ENCODE measurements at regions not wholly inside any gene's neighbourhood (a gene's known extent, or its start where the extent isn't known, plus 50 kb on each side); places are given as distances from the start of the nearest gene placed in this dataset.

- Mint-ChIP-seq H3K4me1 (no peaks in the 10 kb centered on the region), H3K4me3 (no peak overlapping the region), H3K27ac (no peak overlapping the region), H3K9me3 (peaks cover 39 to 44% of the 10 kb centered on the region in 2 experiments), H3K27me3 (ENCODE audit: low read depth) (peaks cover 2% of the 10 kb centered on the region; the same call in 1 of the 2 replicates), H3K36me3 (ENCODE audit: insufficient read depth in 1 of 3, low read depth in 3 of 3) (peaks cover 20 to 38% (median 32%) of the 10 kb centered on the region in 3 experiments)
- Histone ChIP-seq H3K79me2 (ENCODE audit: insufficient read depth, low read length) (no peaks in the 10 kb centered on the region), H3K56ac (ENCODE audit: insufficient read length, low read depth, low read length) (no peak overlapping the region), H2BK15ac (ENCODE audit: low read depth, low read length) (no peak overlapping the region), H4K8ac (replicated peaks; ENCODE audit: insufficient read length, low read depth, low read length) (no peak overlapping the region), H2BK120ac (ENCODE audit: low read depth, low read length, poor library complexity, severe bottlenecking) (no peak overlapping the region), H4K5ac (ENCODE audit: insufficient read length, low read depth, low read length) (no peak overlapping the region), H3K79me1 (ENCODE audit: insufficient read depth, low read depth, low read length, poor library complexity, severe bottlenecking) (no peaks in the 10 kb centered on the region), H2BK5ac (ENCODE audit: insufficient read length, low read length) (no peak overlapping the region), H3K18ac (ENCODE audit: insufficient read length, low read depth, low read length) (no peak overlapping the region), H3K9ac (ENCODE audit: extremely low read depth, insufficient read length, low read length) (no peak overlapping the region), H3K9me3 (ENCODE audit: control insufficient read depth, low read depth, low read length) (peaks cover 8% of the 10 kb centered on the region), H3K27ac (ENCODE audit: insufficient read length, low read depth, low read length) (no peak overlapping the region), H3K4ac (ENCODE audit: low read depth, low read length) (no peak overlapping the region), H2BK12ac (ENCODE audit: insufficient read length, low read depth, low read length) (no peak overlapping the region), H4K91ac (ENCODE audit: insufficient read length, low read depth, low read length) (no peak overlapping the region), H4K20me1 (ENCODE audit: control insufficient read depth, insufficient read depth, insufficient read length) (no peaks in the 10 kb centered on the region), H3K23me2 (ENCODE audit: insufficient read length, low read depth, low read length, poor library complexity, severe bottlenecking) (no peaks in the 10 kb centered on the region), H3T11ph (ENCODE audit: low read length) (no peak overlapping the region), H2AK5ac (ENCODE audit: insufficient read length, low read length) (no peak overlapping the region), H3K14ac (ENCODE audit: insufficient read depth, low read length) (no peak overlapping the region), H3K4me1 (ENCODE audit: insufficient read depth, low read length) (no peaks in the 10 kb centered on the region), H3K4me2 (ENCODE audit: insufficient read depth, insufficient read length, low read length) (no peak overlapping the region), H3K27me3 (ENCODE audit: insufficient read depth, low read length) (no peaks in the 10 kb centered on the region), H2AFZ (ENCODE audit: low read length) (no peak overlapping the region), H2BK20ac (ENCODE audit: low read depth, low read length, poor library complexity, severe bottlenecking) (no peak overlapping the region), H3K23ac (ENCODE audit: insufficient read length, low read depth, low read length) (no peak overlapping the region)
- WGBS (ENCODE audit: extremely low coverage, insufficient read length, low lambda C conversion rate), result no CpG with 5 or more reads among the region's 2 CpGs
- TF ChIP-seq CTCF (conservative IDR thresholded peaks at IDR 0.05), result no peak
- no peak for DNase-seq
Observed at GRCh38 chr4:151946718-151947117, 185.9 kb upstream of the GATB start.
